ENCODE measurements at regions not wholly inside any gene's neighbourhood (a gene's known extent, or its start where the extent isn't known, plus 50 kb on each side); places are given as distances from the start of the nearest gene placed in this dataset.
"Not testable (repeated sequence)": the region's sequence is repeated elsewhere in the genome, so short reads cannot be mapped to it uniquely, and the experiment has no call there.

- TF ChIP-seq EZH2phosphoT487 (IDR thresholded peaks at IDR 0.05; ENCODE audit: insufficient read depth, low read depth); EZH2 (IDR thresholded peaks at IDR 0.05; ENCODE audit: insufficient read depth, poor library complexity, severe bottlenecking): not testable (repeated sequence)
Measured at GRCh38 chr5:32931438-32931837, 220.3 kb downstream of the NPR3 start.
